LNCaP clone FGC (cell line): ENCODE measurements at regions not wholly inside any gene's neighbourhood (a gene's known extent, or its start where the extent isn't known, plus 50 kb on each side); places are given as distances from the start of the nearest gene placed in this dataset.

Experiments
- DNase-seq: peaks from one replicate; pipeline ENCODE4 v3.0.0-alpha.2; 2011; ENCODE audit warnings: low read depth
- H3K4me3 ChIP-seq: 2 replicates; pipeline ENCODE4 v1.5.1; 2011; ENCODE audit warnings: mild to moderate bottlenecking, low read depth, low read length, control low read depth
- TF ChIP-seq, protein P1 (sequence below): IDR thresholded peaks from 2 replicates; pipeline ENCODE4 v1.5.1; 2012; ENCODE audit warnings: mild to moderate bottlenecking; ENCODE audit not compliant: control insufficient read depth, insufficient read depth; ENCODE audit errors: extremely low read depth

DNA sequence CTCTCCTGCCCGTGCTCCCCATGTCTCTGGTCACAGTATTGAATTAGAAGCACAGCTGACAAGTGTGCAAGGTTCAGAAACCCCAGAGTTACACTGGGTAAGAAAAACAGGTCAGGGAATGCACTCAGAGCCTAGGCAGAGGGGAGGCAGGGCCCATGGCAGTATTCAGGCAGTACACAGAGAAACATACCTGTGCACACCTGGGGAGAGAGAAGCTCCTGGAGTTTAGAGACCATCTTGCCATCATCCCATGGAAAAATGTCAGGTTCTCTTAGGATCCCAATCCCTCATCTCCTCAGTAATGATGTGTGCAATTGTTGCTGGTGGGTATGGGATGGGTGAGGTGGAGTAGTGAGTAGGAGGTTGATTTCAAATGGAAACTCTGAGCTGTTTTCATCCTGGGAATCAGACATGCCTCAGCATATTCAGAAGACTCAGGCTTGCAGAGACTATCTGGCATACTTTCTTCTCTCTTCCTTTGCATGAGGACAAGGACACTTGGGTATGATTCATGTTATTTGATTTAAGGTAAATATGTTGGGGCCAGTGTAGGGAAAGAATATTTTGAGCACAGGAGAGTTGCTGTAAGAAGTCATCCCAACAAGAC lies 228.5 kb downstream of the ESM1 start:
- TF ChIP-seq, protein P1, sequence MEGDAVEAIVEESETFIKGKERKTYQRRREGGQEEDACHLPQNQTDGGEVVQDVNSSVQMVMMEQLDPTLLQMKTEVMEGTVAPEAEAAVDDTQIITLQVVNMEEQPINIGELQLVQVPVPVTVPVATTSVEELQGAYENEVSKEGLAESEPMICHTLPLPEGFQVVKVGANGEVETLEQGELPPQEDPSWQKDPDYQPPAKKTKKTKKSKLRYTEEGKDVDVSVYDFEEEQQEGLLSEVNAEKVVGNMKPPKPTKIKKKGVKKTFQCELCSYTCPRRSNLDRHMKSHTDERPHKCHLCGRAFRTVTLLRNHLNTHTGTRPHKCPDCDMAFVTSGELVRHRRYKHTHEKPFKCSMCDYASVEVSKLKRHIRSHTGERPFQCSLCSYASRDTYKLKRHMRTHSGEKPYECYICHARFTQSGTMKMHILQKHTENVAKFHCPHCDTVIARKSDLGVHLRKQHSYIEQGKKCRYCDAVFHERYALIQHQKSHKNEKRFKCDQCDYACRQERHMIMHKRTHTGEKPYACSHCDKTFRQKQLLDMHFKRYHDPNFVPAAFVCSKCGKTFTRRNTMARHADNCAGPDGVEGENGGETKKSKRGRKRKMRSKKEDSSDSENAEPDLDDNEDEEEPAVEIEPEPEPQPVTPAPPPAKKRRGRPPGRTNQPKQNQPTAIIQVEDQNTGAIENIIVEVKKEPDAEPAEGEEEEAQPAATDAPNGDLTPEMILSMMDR: no peak
- no peak overlapping the region for H3K4me3 ChIP-seq
- no peak for DNase-seq

DNA sequence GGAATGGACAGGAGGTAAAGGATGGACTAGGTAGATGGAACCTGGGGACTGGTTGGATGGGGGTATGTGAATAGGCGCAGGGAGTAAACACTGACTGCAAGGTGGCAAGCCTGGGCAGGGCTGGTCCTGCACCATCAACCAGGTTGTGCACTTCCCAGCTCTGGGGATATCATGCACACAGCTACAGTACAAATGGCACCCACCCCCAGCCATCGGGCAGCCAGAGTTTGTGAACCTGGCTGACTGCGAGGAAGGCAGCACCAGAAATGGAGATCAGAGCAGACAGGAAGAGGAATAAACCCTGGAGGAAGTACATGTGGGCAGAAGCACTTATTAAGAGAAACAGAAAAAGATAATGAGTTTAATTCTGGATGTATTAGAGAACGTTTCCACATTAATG lies 229.1 kb downstream of the ESM1 start:
- TF ChIP-seq, protein P1: no peak
- no peak overlapping the region for H3K4me3 ChIP-seq
- no peak for DNase-seq

DNA sequence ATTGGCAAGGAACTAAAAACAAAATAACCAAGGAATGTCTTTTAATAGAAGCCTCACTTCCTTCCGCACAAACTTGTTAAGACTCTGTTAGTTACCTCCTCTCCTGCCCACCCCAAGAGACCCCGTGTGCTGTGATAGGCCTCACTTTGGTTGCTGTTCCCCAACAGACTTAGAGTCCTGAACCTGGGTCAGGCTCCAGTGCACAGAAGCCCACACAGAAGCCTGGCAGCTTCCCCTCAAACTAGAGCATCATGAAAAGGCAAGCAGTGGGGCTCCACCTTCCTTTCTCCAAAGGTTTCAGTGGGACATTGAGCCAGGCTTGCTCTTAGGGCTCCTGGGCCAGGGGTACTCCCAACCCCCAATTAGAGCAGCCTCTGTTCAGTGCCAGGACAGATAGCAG lies 230.5 kb downstream of the ESM1 start:
- H3K4me3 ChIP-seq: no peak overlapping the region
- TF ChIP-seq, protein P1: no peak
- DNase-seq: no peak

DNA sequence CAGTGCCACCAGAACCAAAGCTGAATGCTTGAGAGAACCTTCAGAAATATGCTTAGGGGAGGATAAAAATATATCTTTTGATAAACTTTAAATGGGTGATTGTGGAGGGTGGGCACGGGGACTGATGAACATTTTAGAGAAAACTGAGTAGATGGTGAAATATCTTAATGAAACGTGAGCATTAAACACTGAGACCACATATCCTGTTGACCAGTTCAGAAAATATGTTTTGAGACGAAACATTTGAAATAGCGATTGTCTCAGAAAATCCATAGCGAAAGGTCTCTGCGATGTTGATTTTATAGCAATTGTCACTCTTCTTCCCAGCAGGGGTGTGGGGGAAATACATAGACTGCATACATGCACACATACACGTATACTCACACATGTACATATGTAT lies 231.0 kb downstream of the ESM1 start:
- TF ChIP-seq, protein P1: no peak
- no peak overlapping the region for H3K4me3 ChIP-seq
- no peak for DNase-seq

DNA sequence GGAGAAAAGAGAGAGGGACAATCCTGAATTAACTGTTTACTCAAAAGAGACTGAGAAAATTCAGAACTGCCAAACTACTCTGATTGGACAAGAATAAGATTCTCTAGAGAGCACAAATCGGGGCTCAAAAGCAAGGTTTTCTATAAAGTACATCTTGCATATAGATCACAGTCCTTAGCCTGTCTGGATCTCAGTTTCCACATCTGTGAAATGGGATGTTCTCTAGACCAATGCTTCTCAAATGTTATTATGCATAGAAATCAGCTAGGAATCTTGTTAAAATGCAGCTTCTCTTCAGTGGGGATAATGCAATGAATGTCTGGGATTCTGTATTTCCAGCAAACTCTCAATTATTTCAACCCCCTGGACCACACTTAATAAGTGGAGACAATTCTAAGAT lies 231.6 kb downstream of the ESM1 start:
- H3K4me3 ChIP-seq: no peak overlapping the region
- TF ChIP-seq, protein P1: no peak
- no peak for DNase-seq

DNA sequence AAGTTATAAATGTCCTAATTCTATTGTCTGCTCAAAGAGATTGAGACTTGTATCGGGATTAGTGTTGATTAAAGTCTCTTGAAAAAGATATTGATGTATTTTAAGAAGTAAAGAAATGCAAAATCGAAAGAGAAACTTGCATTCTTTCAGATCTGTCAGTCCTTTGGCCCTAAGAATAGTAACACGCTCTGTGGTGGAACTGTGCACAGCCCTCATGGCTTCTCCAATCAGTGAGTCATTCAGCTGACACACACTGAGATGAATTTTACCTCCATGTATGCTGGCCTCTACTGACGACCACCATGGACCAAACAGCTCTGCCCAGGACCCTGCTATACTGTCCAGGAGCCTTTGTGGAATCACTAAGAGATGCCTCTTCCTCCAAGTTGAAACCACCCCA lies 232.4 kb downstream of the ESM1 start:
- H3K4me3 ChIP-seq: no peak overlapping the region
- TF ChIP-seq, protein P1: no peak
- no peak for DNase-seq

DNA sequence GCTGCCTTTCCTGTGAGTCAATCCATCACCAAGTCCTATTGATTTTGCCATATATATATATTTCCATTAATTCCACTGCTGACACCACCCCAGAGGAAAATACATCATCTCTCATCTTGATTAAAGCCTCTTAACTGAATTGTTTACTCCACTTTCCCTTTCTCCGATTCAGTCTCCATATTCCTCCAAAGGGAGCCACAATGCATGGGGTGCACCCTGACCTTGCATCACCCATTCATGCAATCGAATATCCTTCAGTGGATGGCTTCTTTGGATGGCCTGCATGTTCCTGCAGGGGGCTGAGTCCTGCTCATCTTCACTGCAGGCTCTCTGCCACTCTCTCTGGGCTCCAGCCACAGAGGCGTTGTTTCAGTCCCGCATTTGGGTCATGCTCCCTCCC lies 231.0 kb downstream of the SNX18 start:
- DNase-seq: no peak
- TF ChIP-seq, protein P1: no peak
- no peak overlapping the region for H3K4me3 ChIP-seq
